Natural killer cell treated with Interleukin-12 subunit alpha and Interleukin-12 subunit beta and Interleukin-15 and Interleukin-18, amount 100 ng/mL, for 72 hours (primary cell): ENCODE measurements at regions not wholly inside any gene's neighbourhood (a gene's known extent, or its start where the extent isn't known, plus 50 kb on each side); places are given as distances from the start of the nearest gene placed in this dataset.
A peak's percentile ranks its signal among the peaks of the same experiment; 100 is the strongest.

Experiments used
- ATAC-seq, 2 donors: fragments of 150-1000 bp; cut with Tn5 transposase in 1 of 2; sonication (Bioruptor Pico), chemical (Tn5 transposase) in 1 of 2; 2 replicates each; pipeline ENCODE4 v1.10.0; 2021
- DNase-seq: peaks from one replicate; pipeline ENCODE4 v3.0.0; 2022; ENCODE audit warnings: low spot score
- H3K27ac Mint-ChIP-seq, 2 donors: 1 replicate in 1 of 2; 2 replicates in 1 of 2; pipeline ENCODE4 v1.8.0; 2022; ENCODE audit warnings: mixed read lengths in 2 of 2, mild to moderate bottlenecking in 1 of 2, moderate library complexity in 1 of 2
- H3K27me3 Mint-ChIP-seq, 2 donors: 1 replicate in 1 of 2; 2 replicates in 1 of 2; pipeline ENCODE4 v1.8.0; 2022; ENCODE audit warnings: mixed read lengths in 2 of 2
- H3K36me3 Mint-ChIP-seq: one replicate; pipeline ENCODE4 v1.8.0; 2022; ENCODE audit warnings: mixed read lengths
- H3K4me1 Mint-ChIP-seq, 2 donors: 1 replicate in 1 of 2; 2 replicates in 1 of 2; pipeline ENCODE4 v1.8.0; 2022; ENCODE audit warnings: low read depth in 2 of 2, mixed read lengths in 2 of 2, mild to moderate bottlenecking in 1 of 2
- H3K4me3 Mint-ChIP-seq: one replicate; pipeline ENCODE4 v1.8.0; 2022; ENCODE audit warnings: mixed read lengths
- H3K9me3 Mint-ChIP-seq: 2 replicates; pipeline ENCODE4 v1.8.0; 2022; ENCODE audit warnings: mixed read lengths

DNA sequence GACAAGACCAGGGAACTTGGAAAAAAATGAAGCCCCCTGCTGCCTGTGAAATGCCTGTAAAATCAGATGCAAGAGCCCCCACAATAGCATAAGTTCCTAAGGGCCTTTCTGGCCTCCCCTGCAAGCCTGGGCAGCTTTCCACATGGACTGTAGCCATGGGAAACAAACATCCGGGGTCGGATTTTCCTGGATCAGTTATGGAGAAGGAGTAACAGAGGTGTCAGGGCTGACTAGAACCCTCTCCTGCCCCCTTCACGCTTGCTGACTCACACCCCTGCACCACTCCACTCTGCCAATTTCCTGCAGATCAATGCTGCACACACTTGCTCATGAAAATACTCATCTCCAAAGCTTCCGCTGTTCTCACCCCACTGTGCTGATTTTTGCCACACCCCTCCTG lies 258.6 kb downstream of the CBLN1 start:
- Mint-ChIP-seq H3K27me3 (peaks cover 0 to 8% of the 10 kb centered on the region in 2 donors), H3K36me3 (no peaks in the 10 kb centered on the region)
- no peak for ATAC-seq

DNA sequence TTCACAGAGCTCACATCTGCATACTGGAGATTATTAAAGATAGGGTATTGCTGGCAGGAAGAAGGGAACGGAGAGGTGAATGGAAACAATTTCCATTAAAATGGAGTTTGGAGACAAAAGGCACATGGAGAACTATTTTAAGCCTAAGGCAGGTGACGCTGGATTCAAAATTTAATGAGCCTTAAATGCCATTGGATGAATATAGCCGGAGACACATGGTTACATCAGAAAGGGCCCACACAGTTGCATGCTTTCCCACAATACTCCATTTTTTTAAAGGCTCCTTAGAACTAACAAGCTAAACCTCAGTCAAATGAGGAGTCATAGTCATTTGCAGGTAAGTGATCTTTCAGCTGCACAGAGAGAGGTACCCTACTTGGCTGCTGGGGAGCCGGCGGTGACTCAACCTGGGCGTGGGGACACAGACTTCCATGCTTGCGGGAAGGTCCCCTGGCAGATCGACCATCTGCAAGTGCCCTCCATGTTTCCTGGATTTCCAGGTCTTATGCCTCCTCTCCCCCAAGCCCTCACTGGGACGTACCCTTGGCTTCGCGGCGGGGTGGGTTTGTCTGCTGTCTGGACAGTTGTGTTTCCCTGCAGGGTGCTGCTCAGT lies 259.2 kb downstream of the CBLN1 start:
- Mint-ChIP-seq H3K36me3 (no peaks in the 10 kb centered on the region), H3K9me3 (no peaks in the 10 kb centered on the region), H3K27me3 (peaks cover 0 to 8% of the 10 kb centered on the region in 2 donors), H3K4me3 (no peak overlapping the region), H3K4me1 (no peaks in the 10 kb centered on the region), H3K27ac (no peak overlapping the region)
- DNase-seq (no peak), ATAC-seq (no peak)

More for the DNA sequence above, 258.6 kb downstream of the CBLN1 start:
- Mint-ChIP-seq H3K4me3 (no peak overlapping the region), H3K9me3 (no peaks in the 10 kb centered on the region), H3K27ac (no peak overlapping the region), H3K4me1 (no peaks in the 10 kb centered on the region)
- no peak for DNase-seq

- DNase-seq = no peak
- Mint-ChIP-seq H3K4me1 (no peaks in the 10 kb centered on the region), H3K9me3 (no peaks in the 10 kb centered on the region), H3K4me3 (no peak overlapping the region), H3K36me3 (no peaks in the 10 kb centered on the region), H3K27ac (no peak overlapping the region), H3K27me3 (peaks cover 0 to 8% of the 10 kb centered on the region in 2 donors)
- ATAC-seq = no peak
Observed at GRCh38 chr16:49021136-49021535, 260.5 kb downstream of the CBLN1 start.

DNA sequence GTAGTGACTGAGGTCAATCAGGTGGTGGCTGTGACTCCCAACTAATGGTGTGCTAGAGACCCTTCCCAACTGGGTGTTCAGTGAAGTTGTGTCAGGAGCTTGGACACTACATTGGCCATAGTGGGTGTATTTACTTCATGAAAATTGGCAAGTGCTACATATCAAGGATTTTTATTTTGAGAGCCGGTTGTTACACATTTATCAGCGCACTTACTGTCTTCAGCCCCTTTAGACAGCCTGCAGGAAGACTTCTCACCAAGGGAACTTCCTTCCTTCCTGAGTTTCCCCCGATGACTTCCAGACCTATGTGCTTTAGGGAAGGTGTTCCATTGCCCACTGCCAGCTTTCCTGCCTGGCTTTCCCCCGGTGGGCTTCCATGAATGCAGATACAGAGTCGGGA lies 261.2 kb downstream of the CBLN1 start:
- Mint-ChIP-seq H3K36me3 (no peaks in the 10 kb centered on the region), H3K4me1 (no peaks in the 10 kb centered on the region), H3K9me3 (no peaks in the 10 kb centered on the region), H3K4me3 (no peak overlapping the region), H3K27me3 (peaks cover 0 to 8% of the 10 kb centered on the region in 2 donors), H3K27ac (no peak overlapping the region)
- no peak for DNase-seq
- no peak for ATAC-seq

- no peaks in the 10 kb centered on the region for H3K4me1 Mint-ChIP-seq
Observed at GRCh38 chr16:49019831-49020230, 261.8 kb downstream of the CBLN1 start.

DNA sequence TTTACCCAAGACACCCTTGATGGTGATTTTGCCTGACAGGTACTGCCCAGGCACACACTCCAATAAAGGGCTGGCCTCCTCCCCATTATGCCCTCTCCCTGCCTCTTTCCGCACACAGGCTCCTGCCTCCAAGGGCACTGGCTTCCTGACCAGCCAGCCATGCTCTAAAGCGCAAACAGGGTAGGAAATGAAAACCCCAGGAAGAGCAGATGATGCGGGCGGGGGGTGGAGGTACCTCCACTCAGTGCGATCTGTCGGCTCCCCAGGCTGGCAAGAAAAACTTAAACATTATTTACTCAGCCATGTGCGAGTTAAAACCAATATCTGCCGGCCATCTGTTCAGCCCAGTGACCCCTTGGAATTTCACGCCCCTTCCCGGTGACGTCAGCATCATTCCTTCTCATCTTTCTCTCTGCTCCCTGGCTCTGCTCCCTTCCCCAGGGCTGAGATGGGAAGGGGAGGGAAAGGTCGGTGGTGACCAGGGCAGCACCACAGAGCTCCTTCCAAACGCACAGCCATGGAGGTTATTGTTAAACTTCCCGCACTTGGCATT lies 262.5 kb downstream of the CBLN1 start:
- H3K36me3 Mint-ChIP-seq = no peaks in the 10 kb centered on the region
- no peaks in the 10 kb centered on the region for H3K4me1 Mint-ChIP-seq
- no peak overlapping the region for H3K27ac Mint-ChIP-seq
- ATAC-seq = no peak
- no peak for DNase-seq
- peaks cover 0 to 8% of the 10 kb centered on the region in 2 donors for H3K27me3 Mint-ChIP-seq
- no peaks in the 10 kb centered on the region for H3K9me3 Mint-ChIP-seq
- no peak overlapping the region for H3K4me3 Mint-ChIP-seq

More at GRCh38 chr16:49019831-49020230, 261.8 kb downstream of the CBLN1 start:
- no peak overlapping the region for H3K27ac Mint-ChIP-seq
- H3K9me3 Mint-ChIP-seq = no peaks in the 10 kb centered on the region
- H3K36me3 Mint-ChIP-seq = no peaks in the 10 kb centered on the region
- DNase-seq = no peak
- peak in 1 of 2 donors; percentile 17 for ATAC-seq
- peaks cover 0 to 8% of the 10 kb centered on the region in 2 donors for H3K27me3 Mint-ChIP-seq
- H3K4me3 Mint-ChIP-seq = no peak overlapping the region

- no peaks in the 10 kb centered on the region for H3K4me1 Mint-ChIP-seq
- no peaks in the 10 kb centered on the region for H3K36me3 Mint-ChIP-seq
- H3K4me3 Mint-ChIP-seq = no peak overlapping the region
- ATAC-seq (no peak), DNase-seq (no peak)
- no peak overlapping the region for H3K27ac Mint-ChIP-seq
- H3K9me3 Mint-ChIP-seq = no peaks in the 10 kb centered on the region
- H3K27me3 Mint-ChIP-seq = peaks cover 0 to 6% of the 10 kb centered on the region in 2 donors
Observed at GRCh38 chr16:49018259-49018931, 263.2 kb downstream of the CBLN1 start.

GRCh38 chr16:49017501-49017900 lies 264.1 kb downstream of the CBLN1 start:
- Mint-ChIP-seq H3K4me3 (no peak overlapping the region), H3K4me1 (no peaks in the 10 kb centered on the region), H3K27ac (no peak overlapping the region), H3K27me3 (peaks cover 0 to 4% of the 10 kb centered on the region in 2 donors), H3K9me3 (no peaks in the 10 kb centered on the region), H3K36me3 (no peaks in the 10 kb centered on the region)
- DNase-seq (no peak), ATAC-seq (no peak)

DNA sequence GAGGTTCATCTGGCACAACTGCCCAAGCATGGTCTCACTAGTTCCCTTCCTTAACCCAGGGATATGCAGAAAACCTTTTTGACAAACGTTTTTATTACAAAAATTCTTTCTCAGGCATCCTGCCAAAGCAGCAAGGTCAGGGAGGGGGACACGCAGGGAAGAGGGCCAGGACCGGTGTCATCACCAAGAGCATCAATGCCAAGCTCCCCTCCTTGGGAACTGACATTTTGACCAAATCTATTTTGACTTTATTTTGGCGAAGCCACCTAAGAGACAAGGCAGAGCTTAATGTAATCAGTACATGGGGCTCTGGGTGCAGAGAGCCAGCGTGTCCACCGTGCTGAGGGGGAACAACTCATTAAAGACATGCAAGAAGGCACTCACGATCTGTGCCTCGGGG lies 265.2 kb downstream of the CBLN1 start:
- no peak for DNase-seq
- H3K4me1 Mint-ChIP-seq = no peaks in the 10 kb centered on the region
- no peak overlapping the region for H3K4me3 Mint-ChIP-seq
- H3K27me3 Mint-ChIP-seq = peaks cover 0 to 4% of the 10 kb centered on the region in 2 donors
- no peak overlapping the region for H3K27ac Mint-ChIP-seq
- H3K36me3 Mint-ChIP-seq = no peaks in the 10 kb centered on the region
- H3K9me3 Mint-ChIP-seq = peaks cover 2% of the 10 kb centered on the region
- ATAC-seq = no peak

- Mint-ChIP-seq H3K4me1 (no peaks in the 10 kb centered on the region), H3K27me3 (peaks cover 0 to 4% of the 10 kb centered on the region in 2 donors), H3K4me3 (no peak overlapping the region), H3K27ac (no peak overlapping the region), H3K9me3 (peaks cover 2% of the 10 kb centered on the region), H3K36me3 (no peaks in the 10 kb centered on the region)
- ATAC-seq = no peak
- no peak for DNase-seq
Observed at GRCh38 chr16:49015225-49015592, 266.4 kb downstream of the CBLN1 start.

- Mint-ChIP-seq H3K27ac (no peak overlapping the region), H3K27me3 (peaks cover 0 to 2% of the 10 kb centered on the region in 2 donors), H3K4me3 (no peak overlapping the region), H3K4me1 (no peaks in the 10 kb centered on the region), H3K9me3 (peaks cover 2% of the 10 kb centered on the region), H3K36me3 (no peaks in the 10 kb centered on the region)
- DNase-seq = no peak
- ATAC-seq = peak in 1 of 2 donors; percentile 8
Observed at GRCh38 chr16:49014277-49015224, 267.1 kb downstream of the CBLN1 start.

GRCh38 chr16:49013727-49014080 lies 267.9 kb downstream of the CBLN1 start:
- Mint-ChIP-seq H3K4me3 (no peak overlapping the region), H3K27ac (no peak overlapping the region), H3K9me3 (peaks cover 2% of the 10 kb centered on the region), H3K27me3 (no peaks in the 10 kb centered on the region), H3K36me3 (no peaks in the 10 kb centered on the region), H3K4me1 (no peaks in the 10 kb centered on the region)
- DNase-seq = no peak
- ATAC-seq = no peak

GRCh38 chr16:49012961-49013726 lies 268.5 kb downstream of the CBLN1 start:
- Mint-ChIP-seq H3K4me1 (no peaks in the 10 kb centered on the region), H3K27ac (no peak overlapping the region), H3K4me3 (no peak overlapping the region), H3K9me3 (peaks cover 2% of the 10 kb centered on the region), H3K27me3 (no peaks in the 10 kb centered on the region), H3K36me3 (no peaks in the 10 kb centered on the region)
- no peak for DNase-seq
- ATAC-seq = no peak
